Gastroesophageal sphincter (tissue), 3 donors: ENCODE measurements at regions not wholly inside any gene's neighbourhood (a gene's known extent, or its start where the extent isn't known, plus 50 kb on each side); places are given as distances from the start of the nearest gene placed in this dataset.

Experiments used
- CTCF ChIP-seq, 4 experiments: fragments of 200-600 bp in 2 of 4; fragments of 450-650 bp in 2 of 4; sonication (generic) in 1 of 4; IDR thresholded peaks; one replicate each; pipeline ENCODE4 v1.5.1; 2017 to 2019; ENCODE audit warnings: antibody characterized with exemption in 4 of 4, mild to moderate bottlenecking in 2 of 4, moderate library complexity in 2 of 4
- POLR2AphosphoS5 ChIP-seq: sonication (generic); formaldehyde crosslinking; IDR thresholded peaks from one replicate; pipeline ENCODE4 v1.6.1; 2017; ENCODE audit warnings: antibody characterized with exemption

- TF ChIP-seq POLR2AphosphoS5, result no peak
- no peak for TF ChIP-seq CTCF (IDR thresholded peaks at IDR 0.05)
Measured at GRCh38 chr4:43903456-43903855, 545.2 kb downstream of the KCTD8 start.
